UCSD-AML1 (cell line): ENCODE measurements at regions not wholly inside any gene's neighbourhood (a gene's known extent, or its start where the extent isn't known, plus 50 kb on each side); places are given as distances from the start of the nearest gene placed in this dataset.

Experiments used
- DNase-seq: peaks from one replicate; lab custom pipeline; 2025; ENCODE audit not compliant: unreplicated experiment; lab: John Stamatoyannopoulos, UW

GRCh38 chr1:163406772-163407171, 85.0 kb downstream of the NUF2 start:
- DNase-seq = no peak

- no peak for DNase-seq
These were observed 86.5 kb downstream of the NUF2 start for GRCh38 chr1:163408262-163408661.

- peak; percentile 16 for DNase-seq
These were observed 88.6 kb downstream of the NUF2 start for GRCh38 chr1:163410073-163410999.

GRCh38 chr1:163412221-163412620, 90.5 kb downstream of the NUF2 start:
- no peak for DNase-seq

GRCh38 chr1:163414778-163415177, 93.0 kb downstream of the NUF2 start:
- DNase-seq = no peak

GRCh38 chr1:163421701-163422100, 99.9 kb downstream of the NUF2 start:
- no peak for DNase-seq

- DNase-seq = no peak
These were observed 101.1 kb downstream of the NUF2 start for GRCh38 chr1:163422738-163423404.

GRCh38 chr1:163426505-163427251, 104.9 kb downstream of the NUF2 start:
- no peak for DNase-seq

GRCh38 chr1:163427279-163427678, 105.5 kb downstream of the NUF2 start:
- DNase-seq = no peak

- no peak for DNase-seq
These were observed 114.5 kb downstream of the NUF2 start for GRCh38 chr1:163436140-163436812.

GRCh38 chr1:163439471-163439870, 117.7 kb downstream of the NUF2 start:
- no peak for DNase-seq

GRCh38 chr1:163440090-163440489, 118.3 kb downstream of the NUF2 start:
- no peak for DNase-seq

GRCh38 chr1:163442231-163442879, 120.6 kb downstream of the NUF2 start:
- DNase-seq = no peak

GRCh38 chr1:163442895-163443294, 121.1 kb downstream of the NUF2 start:
- DNase-seq = no peak

GRCh38 chr1:163443863-163444262, 122.1 kb downstream of the NUF2 start:
- DNase-seq = no peak

GRCh38 chr1:163444665-163445064, 122.9 kb downstream of the NUF2 start:
- no peak for DNase-seq

GRCh38 chr1:163450986-163451385, 129.2 kb downstream of the NUF2 start:
- no peak for DNase-seq

GRCh38 chr1:163459539-163459938, 137.8 kb downstream of the NUF2 start:
- no peak for DNase-seq

GRCh38 chr1:163467289-163467688, 145.5 kb downstream of the NUF2 start:
- no peak for DNase-seq
